ENCODE measurements at regions not wholly inside any gene's neighbourhood (a gene's known extent, or its start where the extent isn't known, plus 50 kb on each side); places are given as distances from the start of the nearest gene placed in this dataset.

DNA sequence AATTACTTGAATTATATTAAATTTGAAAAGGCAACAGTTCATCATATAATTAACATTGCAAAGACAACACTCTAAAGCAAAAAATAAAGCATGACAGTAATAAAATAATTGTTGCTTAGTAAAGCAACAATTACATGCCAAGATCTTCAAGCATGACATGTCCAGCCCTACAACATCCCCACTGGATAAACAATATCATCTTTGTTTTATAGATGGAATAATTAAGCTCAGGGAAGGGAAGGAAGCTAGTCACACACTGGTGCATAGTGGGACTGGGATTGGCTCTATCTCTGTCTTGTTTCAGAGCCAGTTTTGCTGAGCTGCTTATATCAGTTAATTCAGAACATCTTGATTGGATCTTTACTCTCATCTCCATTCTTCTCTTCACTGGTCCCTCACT lies 49.9 kb upstream of the PARD3B start:
- TF ChIP-seq PHF8 (IDR thresholded peaks at IDR 0.05; ENCODE audit: borderline replicate concordance, low read depth) (no peak), BHLHE40 (IDR thresholded peaks at IDR 0.05; ENCODE audit: low read depth, low read length) (no peak), RFX5 (IDR thresholded peaks at IDR 0.05) (no peak), KDM1A (IDR thresholded peaks at IDR 0.05; ENCODE audit: low read depth) (no peak), POLR2AphosphoS2 (conservative IDR thresholded peaks at IDR 0.05; ENCODE audit: low read length) (no peak), MYC (IDR thresholded peaks at IDR 0.05; ENCODE audit: borderline replicate concordance, low read length) (no peak), JUNB (IDR thresholded peaks at IDR 0.05) (no peak), EP300 (IDR thresholded peaks at IDR 0.05) (no peak), RAD21 (conservative IDR thresholded peaks at IDR 0.05 in 1 of 2, IDR thresholded peaks at IDR 0.05 in 1 of 2) (no peak), SREBF2 (IDR thresholded peaks at IDR 0.05) (no peak), RNF2 (IDR thresholded peaks at IDR 0.05; ENCODE audit: borderline replicate concordance, low read depth) (no peak), POLR2A (IDR thresholded peaks at IDR 0.05; ENCODE audit: low read length) (no peak)
- TF ChIP-seq, protein P1, sequence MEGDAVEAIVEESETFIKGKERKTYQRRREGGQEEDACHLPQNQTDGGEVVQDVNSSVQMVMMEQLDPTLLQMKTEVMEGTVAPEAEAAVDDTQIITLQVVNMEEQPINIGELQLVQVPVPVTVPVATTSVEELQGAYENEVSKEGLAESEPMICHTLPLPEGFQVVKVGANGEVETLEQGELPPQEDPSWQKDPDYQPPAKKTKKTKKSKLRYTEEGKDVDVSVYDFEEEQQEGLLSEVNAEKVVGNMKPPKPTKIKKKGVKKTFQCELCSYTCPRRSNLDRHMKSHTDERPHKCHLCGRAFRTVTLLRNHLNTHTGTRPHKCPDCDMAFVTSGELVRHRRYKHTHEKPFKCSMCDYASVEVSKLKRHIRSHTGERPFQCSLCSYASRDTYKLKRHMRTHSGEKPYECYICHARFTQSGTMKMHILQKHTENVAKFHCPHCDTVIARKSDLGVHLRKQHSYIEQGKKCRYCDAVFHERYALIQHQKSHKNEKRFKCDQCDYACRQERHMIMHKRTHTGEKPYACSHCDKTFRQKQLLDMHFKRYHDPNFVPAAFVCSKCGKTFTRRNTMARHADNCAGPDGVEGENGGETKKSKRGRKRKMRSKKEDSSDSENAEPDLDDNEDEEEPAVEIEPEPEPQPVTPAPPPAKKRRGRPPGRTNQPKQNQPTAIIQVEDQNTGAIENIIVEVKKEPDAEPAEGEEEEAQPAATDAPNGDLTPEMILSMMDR (IDR thresholded peaks at IDR 0.05): no peak
